GM23248 (cell line): ENCODE measurements at regions not wholly inside any gene's neighbourhood (a gene's known extent, or its start where the extent isn't known, plus 50 kb on each side); places are given as distances from the start of the nearest gene placed in this dataset.

Source experiments
- DNase-seq: peaks from one replicate; pipeline ENCODE4 v3.0.0-alpha.2; 2015
- H2AFZ ChIP-seq: fragments of 200-600 bp; sonication (generic); 2 replicates; pipeline ENCODE4 v1.6.1; 2016; ENCODE audit warnings: antibody characterized with exemption
- H3F3A ChIP-seq: fragments of 200-600 bp; sonication (generic); 2 replicates; pipeline ENCODE4 v1.6.1; 2016; ENCODE audit warnings: mild to moderate bottlenecking, antibody characterized with exemption, mixed run types; ENCODE audit not compliant: insufficient read depth
- H3K27ac ChIP-seq: fragments of 200-600 bp; sonication (generic); 2 replicates; pipeline ENCODE4 v1.5.1; 2016; ENCODE audit warnings: mild to moderate bottlenecking
- H3K27me3 ChIP-seq: fragments of 200-600 bp; sonication (generic); replicated peaks from 2 replicates; pipeline ENCODE4 v1.6.1; 2016; ENCODE audit warnings: mild to moderate bottlenecking; ENCODE audit not compliant: insufficient read depth
- H3K36me3 ChIP-seq: fragments of 200-600 bp; sonication (generic); 2 replicates; pipeline ENCODE4 v1.6.1; 2016; ENCODE audit warnings: low read depth, mild to moderate bottlenecking
- H3K4me1 ChIP-seq: fragments of 200-600 bp; sonication (generic); 2 replicates; pipeline ENCODE4 v1.6.1; 2016; ENCODE audit warnings: mild to moderate bottlenecking; ENCODE audit not compliant: insufficient read depth
- H3K4me2 ChIP-seq: fragments of 200-600 bp; sonication (generic); one replicate; pipeline ENCODE4 v1.6.1; 2016; ENCODE audit warnings: mild to moderate bottlenecking; ENCODE audit not compliant: unreplicated experiment
- H3K4me3 ChIP-seq: fragments of 200-600 bp; sonication (generic); 2 replicates; pipeline ENCODE4 v1.5.1; 2016; ENCODE audit warnings: mild to moderate bottlenecking
- H3K79me2 ChIP-seq: fragments of 200-600 bp; sonication (generic); 2 replicates; pipeline ENCODE4 v1.6.1; 2016; ENCODE audit warnings: mild to moderate bottlenecking; ENCODE audit not compliant: insufficient read depth
- H3K9ac ChIP-seq: fragments of 200-600 bp; sonication (generic); 2 replicates; pipeline ENCODE4 v1.6.1; 2016; ENCODE audit warnings: mild to moderate bottlenecking
- H3K9me2 ChIP-seq: fragments of 200-600 bp; sonication (generic); 2 replicates; pipeline ENCODE4 v1.6.1; 2016; ENCODE audit warnings: mixed run types, mild to moderate bottlenecking, moderate library complexity; ENCODE audit not compliant: insufficient read depth
- H3K9me3 ChIP-seq: fragments of 200-600 bp; sonication (generic); one replicate; pipeline ENCODE4 v1.6.1; 2017; ENCODE audit warnings: low read depth
- H4K20me1 ChIP-seq: fragments of 200-600 bp; sonication (generic); 2 replicates; pipeline ENCODE4 v1.6.0; 2016; ENCODE audit not compliant: insufficient read depth
- EZH2 ChIP-seq: fragments of 200-600 bp; sonication (generic); IDR thresholded peaks from 2 replicates; pipeline ENCODE4 v1.6.1; 2018; ENCODE audit warnings: antibody characterized with exemption, mild to moderate bottlenecking; ENCODE audit not compliant: insufficient read depth, poor library complexity, severe bottlenecking
- EZH2phosphoT487 ChIP-seq: fragments of 200-600 bp; sonication (generic); IDR thresholded peaks from 2 replicates; pipeline ENCODE4 v1.6.1; 2018; ENCODE audit warnings: antibody characterized with exemption, moderate library complexity, mild to moderate bottlenecking, low read depth; ENCODE audit not compliant: insufficient read depth
- WGBS, 2 experiments: methylation state at CpG; one replicate each; pipeline ENCODE4 v1.1.6; 2015 to 2017; ENCODE audit warnings: low lambda C conversion rate in 2 of 2, low coverage in 1 of 2; ENCODE audit errors: missing lambda C conversion rate in 2 of 2; 5-methylcytosine and 5-hydroxymethylcytosine counted together
- in situ Hi-C: fragments of 300-500 bp; cut with MboI; formaldehyde crosslinking; loops from 2 replicates; pipeline ENCODE4 v1.15.0; 2020

DNA sequence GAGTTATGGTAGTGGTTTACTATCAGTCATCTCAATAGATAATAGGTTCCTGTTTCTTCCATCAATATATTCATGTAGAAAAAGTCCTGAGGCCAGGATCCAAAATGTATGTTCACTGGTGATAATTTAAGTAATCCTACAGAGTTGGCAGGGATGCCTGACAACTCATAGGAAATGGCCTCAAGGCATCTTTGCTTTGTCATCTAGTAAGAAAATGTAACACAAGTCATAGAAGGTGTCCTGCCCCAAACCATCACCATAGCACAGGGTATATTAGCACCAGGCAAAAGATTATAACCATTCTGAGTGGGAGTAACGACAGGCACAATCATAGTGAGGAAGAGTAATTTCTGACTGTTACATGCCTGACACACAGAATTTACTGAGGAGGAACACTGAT, 257.0 kb downstream of the TMEM167A start:
- peak; percentile 22 for DNase-seq
- no peaks in the 10 kb centered on the region for H3K36me3 ChIP-seq
- no peaks in the 10 kb centered on the region for H3K79me2 ChIP-seq
- H3K4me3 ChIP-seq: no peak overlapping the region
- H3K27me3 ChIP-seq: no peaks in the 10 kb centered on the region
- no peaks in the 10 kb centered on the region for H3F3A ChIP-seq
- no peak overlapping the region for H3K4me2 ChIP-seq
- in situ Hi-C loops: no loop called here
- H3K27ac ChIP-seq: no peak overlapping the region
- WGBS, 2 experiments: 29 to 47% methylated on average over 1 of the region's 1 CpG
- no peaks in the 10 kb centered on the region for H3K4me1 ChIP-seq
- TF ChIP-seq EZH2 (no peak), EZH2phosphoT487 (no peak)
- no peak overlapping the region for H2AFZ ChIP-seq
- H3K9me2 ChIP-seq: no peaks in the 10 kb centered on the region
- H4K20me1 ChIP-seq: no peaks in the 10 kb centered on the region
- no peak overlapping the region for H3K9ac ChIP-seq
- H3K9me3 ChIP-seq: no peaks in the 10 kb centered on the region

DNA sequence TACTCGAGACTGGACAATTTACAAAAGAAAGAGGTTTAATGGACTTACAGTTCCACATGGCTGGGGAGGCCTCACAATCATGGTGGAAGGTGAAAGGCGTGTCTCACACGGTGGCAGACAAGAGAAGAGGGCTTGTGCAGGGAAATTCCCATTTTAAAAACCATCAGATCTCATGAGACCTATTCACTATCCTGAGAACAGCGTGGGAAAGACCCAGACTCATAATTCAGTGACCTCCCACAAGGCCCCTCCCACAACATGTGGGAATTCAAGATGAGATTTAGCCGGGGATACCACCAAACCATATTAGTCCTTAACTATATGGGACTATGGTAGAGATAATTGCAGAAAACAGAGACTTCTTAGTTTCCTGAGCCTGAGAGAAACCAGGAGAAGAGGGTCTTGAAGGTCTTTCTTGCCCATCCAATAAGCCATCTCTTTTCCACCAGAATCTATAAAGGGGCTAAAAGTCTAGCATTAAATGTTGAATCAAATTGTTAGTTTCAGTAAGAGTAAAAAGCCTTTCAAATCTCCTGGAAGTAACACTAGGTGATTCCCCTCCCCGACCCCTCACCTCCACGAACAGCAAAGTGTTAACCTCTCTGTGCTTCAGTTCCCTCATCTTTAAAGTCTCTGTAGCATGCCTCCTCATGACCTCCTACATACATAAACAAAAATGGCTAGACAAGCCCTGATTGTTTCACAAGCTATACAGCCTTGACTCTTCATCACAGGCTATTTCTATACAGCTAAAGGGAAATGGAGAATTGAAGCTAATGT, 259.1 kb downstream of the TMEM167A start:
- Histone ChIP-seq H3F3A (no peaks in the 10 kb centered on the region), H3K79me2 (no peaks in the 10 kb centered on the region), H3K4me3 (no peak overlapping the region), H3K27me3 (no peaks in the 10 kb centered on the region), H3K9ac (no peak overlapping the region), H3K4me2 (no peak overlapping the region), H4K20me1 (no peaks in the 10 kb centered on the region), H3K9me3 (no peaks in the 10 kb centered on the region), H3K27ac (no peak overlapping the region), H3K4me1 (no peaks in the 10 kb centered on the region), H2AFZ (no peak overlapping the region), H3K9me2 (no peaks in the 10 kb centered on the region), H3K36me3 (no peaks in the 10 kb centered on the region)
- WGBS, 2 experiments: 55 to 61% methylated on average over 7 of the region's 7 CpGs
- in situ Hi-C loops: no loop called here
- no peak for DNase-seq
- no peak for TF ChIP-seq EZH2phosphoT487
- TF ChIP-seq EZH2: no peak

DNA sequence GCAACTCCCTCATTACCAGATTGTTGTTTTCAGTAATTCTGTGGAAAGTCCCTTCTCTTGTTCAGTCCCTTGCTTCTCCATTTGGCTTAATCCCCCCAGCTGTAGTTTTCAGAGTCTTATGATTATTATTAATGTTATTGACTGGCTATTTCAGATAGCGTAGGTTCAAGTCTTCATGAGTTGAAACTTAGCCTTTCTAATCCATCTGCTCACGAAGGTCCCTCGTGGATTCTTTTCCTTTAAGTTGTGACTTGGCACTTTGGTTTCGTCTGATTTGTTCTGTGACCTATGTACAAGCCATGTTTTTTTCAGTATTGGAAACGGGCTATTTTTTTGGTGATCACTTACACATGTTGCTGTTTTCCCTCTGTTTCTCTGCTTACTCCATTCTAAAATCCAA, 260.3 kb downstream of the TMEM167A start:
- no peaks in the 10 kb centered on the region for H3K79me2 ChIP-seq
- H3F3A ChIP-seq: no peaks in the 10 kb centered on the region
- no peak overlapping the region for H3K4me2 ChIP-seq
- no peak overlapping the region for H2AFZ ChIP-seq
- TF ChIP-seq EZH2phosphoT487 (no peak), EZH2 (no peak)
- no peaks in the 10 kb centered on the region for H3K27me3 ChIP-seq
- no peaks in the 10 kb centered on the region for H3K9me2 ChIP-seq
- DNase-seq: no peak
- 45 to 49% methylated on average over 5 of the region's 5 CpGs for WGBS, 2 experiments
- no peak overlapping the region for H3K9ac ChIP-seq
- H3K36me3 ChIP-seq: no peaks in the 10 kb centered on the region
- H3K9me3 ChIP-seq: no peaks in the 10 kb centered on the region
- in situ Hi-C loops: no loop called here
- no peaks in the 10 kb centered on the region for H4K20me1 ChIP-seq
- H3K27ac ChIP-seq: no peak overlapping the region
- H3K4me1 ChIP-seq: no peaks in the 10 kb centered on the region
- H3K4me3 ChIP-seq: no peak overlapping the region

DNA sequence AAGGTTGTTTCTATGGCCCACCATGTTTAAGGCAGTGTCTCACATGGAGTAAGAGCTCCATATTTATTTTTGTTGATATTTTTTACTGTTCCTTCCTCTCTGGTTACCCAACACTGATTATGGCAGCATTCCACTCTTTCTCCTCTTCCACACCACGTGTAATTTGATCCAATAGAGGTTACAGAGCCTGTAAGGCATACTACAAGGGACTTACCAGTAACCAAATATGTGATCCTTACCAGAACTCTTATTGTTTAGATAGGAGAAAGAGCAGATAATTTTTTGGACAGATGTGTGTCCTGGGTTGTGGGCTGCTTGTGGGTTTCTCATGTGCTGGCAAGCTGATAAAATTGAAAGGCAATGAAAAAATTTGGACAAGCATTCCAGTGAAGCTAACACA, 261.3 kb downstream of the TMEM167A start:
- Histone ChIP-seq H3K9me2 (no peaks in the 10 kb centered on the region), H3K79me2 (no peaks in the 10 kb centered on the region), H3F3A (no peaks in the 10 kb centered on the region), H3K9ac (no peak overlapping the region), H3K4me3 (no peak overlapping the region), H3K27ac (no peak overlapping the region), H3K27me3 (no peaks in the 10 kb centered on the region), H3K9me3 (no peaks in the 10 kb centered on the region), H3K36me3 (no peaks in the 10 kb centered on the region), H3K4me1 (no peaks in the 10 kb centered on the region), H2AFZ (no peak overlapping the region), H4K20me1 (no peaks in the 10 kb centered on the region), H3K4me2 (no peak overlapping the region)
- TF ChIP-seq EZH2phosphoT487 (no peak), EZH2 (no peak)
- 4 to 10% methylated on average over 1 of the region's 1 CpG for WGBS, 2 experiments
- in situ Hi-C loops: no loop called here
- DNase-seq: no peak

DNA sequence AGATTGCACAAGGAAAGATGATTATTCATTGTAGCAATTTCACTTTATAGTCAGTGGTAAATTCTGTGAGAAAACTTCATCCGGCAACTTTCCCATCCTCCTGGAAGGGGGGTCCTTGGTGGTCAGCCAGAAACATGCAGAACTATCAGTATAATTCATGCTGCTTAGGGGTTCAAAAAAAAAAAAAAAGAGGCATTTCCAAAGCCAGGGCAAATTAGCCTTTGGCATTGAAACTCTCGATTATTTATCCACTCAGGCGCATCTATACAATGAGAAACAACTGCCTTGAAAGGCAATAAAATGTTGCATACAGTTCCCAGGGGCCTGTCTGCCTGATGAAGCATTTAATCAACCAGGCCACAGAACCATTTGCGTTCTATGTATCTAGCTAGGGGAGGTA, 263.3 kb downstream of the TMEM167A start:
- DNase-seq: no peak
- Histone ChIP-seq H3K36me3 (no peaks in the 10 kb centered on the region), H3K4me2 (no peak overlapping the region), H3K27ac (no peak overlapping the region), H3K27me3 (no peaks in the 10 kb centered on the region), H3K4me1 (no peaks in the 10 kb centered on the region), H3K9me3 (no peaks in the 10 kb centered on the region), H2AFZ (no peak overlapping the region), H3K9ac (no peak overlapping the region), H3K79me2 (no peaks in the 10 kb centered on the region), H4K20me1 (no peaks in the 10 kb centered on the region), H3K9me2 (no peaks in the 10 kb centered on the region), H3K4me3 (no peak overlapping the region), H3F3A (no peaks in the 10 kb centered on the region)
- TF ChIP-seq EZH2 (no peak), EZH2phosphoT487 (no peak)
- in situ Hi-C loops: no loop called here
- 66 to 75% methylated on average over 4 of the region's 4 CpGs for WGBS, 2 experiments
